ENCODE measurements at regions not wholly inside any gene's neighbourhood (a gene's known extent, or its start where the extent isn't known, plus 50 kb on each side); places are given as distances from the start of the nearest gene placed in this dataset.
"Not testable (repeated sequence)": the region's sequence is repeated elsewhere in the genome, so short reads cannot be mapped to it uniquely, and the experiment has no call there.

DNA sequence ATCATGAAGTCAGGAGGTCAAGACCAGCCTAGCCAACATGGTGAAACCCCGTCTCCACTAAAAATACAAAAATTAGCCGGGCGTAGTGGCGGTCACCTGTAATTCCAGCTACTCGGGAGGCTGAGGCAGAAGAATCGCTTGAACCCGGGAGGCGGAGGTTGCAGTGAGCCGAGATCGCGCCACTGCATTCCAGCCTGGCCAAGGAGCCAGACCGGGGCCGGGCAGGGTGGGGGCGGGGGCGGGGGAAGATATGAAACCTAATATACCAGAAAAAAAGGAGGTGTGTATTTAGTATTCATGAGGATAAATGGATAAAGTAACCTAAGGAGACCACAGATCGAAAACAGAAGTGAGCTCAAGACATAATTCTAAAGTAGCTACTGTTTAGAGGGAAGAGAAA is 186.5 kb upstream of the KCND2 start:
- not testable (repeated sequence) for TF ChIP-seq POLR2AphosphoS5 (IDR thresholded peaks at IDR 0.05; ENCODE audit: low read depth); EZH2 (IDR thresholded peaks at IDR 0.05; ENCODE audit: low read depth, unreplicated experiment); CREB1 (CRISPR knock-in tag; IDR thresholded peaks at IDR 0.05; ENCODE audit: low read depth); EZH2phosphoT487 (IDR thresholded peaks at IDR 0.05; ENCODE audit: unreplicated experiment)
- TF ChIP-seq, protein P1, sequence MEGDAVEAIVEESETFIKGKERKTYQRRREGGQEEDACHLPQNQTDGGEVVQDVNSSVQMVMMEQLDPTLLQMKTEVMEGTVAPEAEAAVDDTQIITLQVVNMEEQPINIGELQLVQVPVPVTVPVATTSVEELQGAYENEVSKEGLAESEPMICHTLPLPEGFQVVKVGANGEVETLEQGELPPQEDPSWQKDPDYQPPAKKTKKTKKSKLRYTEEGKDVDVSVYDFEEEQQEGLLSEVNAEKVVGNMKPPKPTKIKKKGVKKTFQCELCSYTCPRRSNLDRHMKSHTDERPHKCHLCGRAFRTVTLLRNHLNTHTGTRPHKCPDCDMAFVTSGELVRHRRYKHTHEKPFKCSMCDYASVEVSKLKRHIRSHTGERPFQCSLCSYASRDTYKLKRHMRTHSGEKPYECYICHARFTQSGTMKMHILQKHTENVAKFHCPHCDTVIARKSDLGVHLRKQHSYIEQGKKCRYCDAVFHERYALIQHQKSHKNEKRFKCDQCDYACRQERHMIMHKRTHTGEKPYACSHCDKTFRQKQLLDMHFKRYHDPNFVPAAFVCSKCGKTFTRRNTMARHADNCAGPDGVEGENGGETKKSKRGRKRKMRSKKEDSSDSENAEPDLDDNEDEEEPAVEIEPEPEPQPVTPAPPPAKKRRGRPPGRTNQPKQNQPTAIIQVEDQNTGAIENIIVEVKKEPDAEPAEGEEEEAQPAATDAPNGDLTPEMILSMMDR (conservative IDR thresholded peaks at IDR 0.05; ENCODE audit: low read depth in 2 of 2) = not testable (repeated sequence)

All from GM23338 (cell line).